ENCODE measurements at regions not wholly inside any gene's neighbourhood (a gene's known extent, or its start where the extent isn't known, plus 50 kb on each side); places are given as distances from the start of the nearest gene placed in this dataset.

DNA sequence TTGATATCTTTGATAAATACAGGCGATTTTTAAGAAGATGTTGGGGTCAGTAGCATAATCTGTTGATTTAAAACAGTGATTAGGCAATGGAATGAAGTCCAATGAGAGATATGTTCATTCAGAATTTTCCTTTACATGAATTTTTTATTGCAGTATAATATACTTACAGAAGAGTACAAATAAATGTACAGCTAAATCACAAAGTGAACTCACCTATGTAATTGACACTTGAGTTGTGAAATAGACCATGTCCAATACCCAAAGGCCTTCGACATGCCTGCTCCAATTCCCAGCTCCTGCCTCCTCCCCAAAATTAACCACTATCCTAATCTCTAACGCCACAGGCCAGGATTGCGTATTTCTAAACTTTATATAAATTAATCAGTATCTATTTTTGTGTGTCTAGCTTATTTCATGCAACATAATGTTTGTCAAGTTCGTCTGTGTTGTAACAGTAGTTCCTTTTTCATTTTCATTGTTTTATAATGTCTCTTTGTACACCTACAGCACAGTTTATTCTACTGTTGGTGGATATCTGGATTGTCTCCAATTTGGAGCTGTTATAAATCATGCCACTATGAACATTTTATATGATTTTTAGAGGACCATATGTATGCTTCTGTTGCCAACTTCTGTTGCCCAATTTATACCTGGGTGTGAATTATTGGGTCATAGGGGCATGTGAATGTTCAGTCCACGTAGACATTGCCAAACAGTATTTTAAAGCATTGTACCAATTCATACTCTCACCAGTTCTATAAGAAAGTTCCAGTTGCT, 208.3 kb downstream of the TLE1 start:
- no peak for DNase-seq

DNA sequence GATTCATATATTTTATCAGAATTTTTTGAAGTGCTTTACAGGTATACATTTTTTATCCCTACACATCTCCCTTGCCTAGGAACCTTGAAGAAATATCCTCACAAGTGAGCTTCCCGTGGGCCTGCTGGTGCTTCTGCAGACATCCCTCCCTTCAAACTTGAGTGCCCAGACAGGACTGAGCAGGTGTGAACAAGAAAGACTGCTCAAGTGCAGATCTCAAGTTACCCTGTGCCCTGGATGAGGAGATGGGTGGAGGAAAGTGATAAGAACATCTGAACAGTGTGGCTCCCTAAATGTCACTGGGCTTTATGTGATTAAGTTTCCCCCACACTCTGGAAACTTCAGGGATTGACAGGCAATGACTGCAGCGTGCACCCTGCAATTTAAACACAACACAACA, 209.8 kb downstream of the TLE1 start:
- no peak for DNase-seq

DNA sequence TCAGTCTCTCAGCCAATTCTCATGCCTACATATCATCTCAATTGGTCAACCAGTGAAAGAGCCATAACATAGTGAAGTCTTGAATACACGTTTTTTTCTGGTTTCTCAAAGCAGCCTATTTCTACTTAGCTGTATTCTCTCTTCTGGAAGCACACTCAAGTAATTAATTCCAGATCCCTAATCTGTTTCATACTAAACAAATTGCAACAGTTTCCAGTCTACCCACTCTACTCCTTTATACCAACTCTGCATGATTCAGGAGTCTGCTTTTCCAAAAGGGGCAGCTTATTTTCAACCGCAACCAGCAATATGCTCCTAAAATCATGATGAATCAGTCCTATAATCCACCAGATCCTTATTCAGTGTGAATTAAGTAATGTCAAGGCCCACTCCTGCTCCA, 211.7 kb downstream of the TLE1 start:
- DNase-seq = no peak

DNA sequence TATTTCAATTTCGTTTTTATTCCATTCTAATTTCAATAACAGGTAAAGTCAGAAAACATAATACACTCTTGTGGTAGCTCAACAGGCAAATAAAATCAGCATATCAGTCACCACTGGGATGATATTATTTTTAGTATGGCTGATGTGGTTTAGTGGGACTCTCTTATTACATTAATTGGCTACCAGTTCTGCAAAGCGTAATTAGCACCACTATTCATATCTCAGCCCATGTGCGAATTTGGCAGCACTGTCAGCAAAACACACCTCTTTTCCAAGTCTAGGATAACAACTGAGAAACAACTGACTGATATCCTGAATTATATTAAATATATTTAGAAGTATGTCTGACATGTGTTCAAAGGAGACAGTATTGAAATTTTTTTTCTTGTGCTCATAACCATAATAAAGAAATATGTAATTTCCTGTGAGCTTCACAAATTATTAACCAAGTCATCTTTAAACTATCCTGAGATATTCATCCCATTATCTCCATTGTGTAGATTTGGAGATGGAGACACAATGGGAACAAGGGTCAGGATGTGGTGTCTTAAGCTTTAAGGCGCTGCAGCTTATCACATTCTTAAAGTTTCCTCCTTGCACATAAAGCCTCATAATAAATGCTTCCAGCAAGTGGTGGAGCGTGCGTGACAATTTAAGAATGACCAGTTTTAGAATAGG, 212.4 kb downstream of the TLE1 start:
- DNase-seq = no peak

DNA sequence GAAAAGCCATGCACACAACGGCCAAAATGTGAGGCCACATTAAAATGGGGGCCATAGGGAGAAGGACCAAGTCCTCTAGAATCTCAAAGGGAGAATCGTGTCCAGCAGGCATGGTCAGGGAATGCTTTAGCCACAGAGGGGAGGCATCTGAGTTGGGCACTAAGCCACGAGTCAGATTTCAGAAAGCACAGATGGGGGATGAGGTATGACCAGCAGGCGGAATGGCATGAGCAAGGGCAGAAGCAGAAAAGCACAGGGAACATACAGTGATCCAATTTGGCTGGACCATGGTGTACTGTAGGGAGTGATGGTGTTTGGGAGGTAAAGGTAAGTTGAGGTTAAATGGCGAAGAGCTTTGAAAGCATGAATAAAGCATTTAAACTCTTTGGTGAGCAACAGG, 214.6 kb downstream of the TLE1 start:
- DNase-seq = no peak

DNA sequence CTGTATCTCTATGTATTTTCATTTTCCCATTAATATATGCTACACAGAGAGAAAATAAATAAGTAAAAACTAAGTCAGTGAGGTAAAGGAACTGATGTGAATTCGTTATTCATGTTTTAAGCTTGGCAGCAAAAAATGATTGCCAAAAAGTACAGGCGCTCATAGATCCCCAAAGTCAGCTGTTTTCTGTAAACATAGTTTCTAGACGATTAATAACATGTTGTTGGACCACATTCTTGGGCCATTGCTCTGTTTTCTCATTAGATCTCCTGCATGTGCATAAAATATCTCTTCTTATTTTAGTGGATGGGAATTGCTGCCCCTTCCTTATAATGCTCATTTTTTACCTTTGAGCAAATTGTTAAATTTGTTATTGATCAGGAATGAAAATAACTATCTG, 215.2 kb downstream of the TLE1 start:
- DNase-seq = no peak

DNA sequence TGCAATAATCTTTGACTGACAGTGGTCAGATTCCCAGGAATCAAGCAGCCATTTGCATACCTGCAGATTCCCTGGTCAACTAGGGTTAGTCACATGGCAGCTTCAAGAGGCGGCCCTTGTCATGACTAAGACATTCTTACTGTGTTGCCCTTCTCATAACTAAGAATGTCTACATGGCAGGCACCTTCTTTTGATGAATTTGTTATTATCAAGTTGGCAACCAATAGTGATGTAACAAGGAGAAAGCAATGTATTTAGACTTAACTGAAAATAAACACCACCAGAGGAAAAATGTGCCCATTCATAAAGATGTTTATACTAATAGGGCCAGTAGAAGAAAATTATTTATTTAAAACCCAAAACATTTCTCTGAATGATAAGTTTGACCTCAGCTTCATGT, 215.6 kb downstream of the TLE1 start:
- DNase-seq = no peak

DNA sequence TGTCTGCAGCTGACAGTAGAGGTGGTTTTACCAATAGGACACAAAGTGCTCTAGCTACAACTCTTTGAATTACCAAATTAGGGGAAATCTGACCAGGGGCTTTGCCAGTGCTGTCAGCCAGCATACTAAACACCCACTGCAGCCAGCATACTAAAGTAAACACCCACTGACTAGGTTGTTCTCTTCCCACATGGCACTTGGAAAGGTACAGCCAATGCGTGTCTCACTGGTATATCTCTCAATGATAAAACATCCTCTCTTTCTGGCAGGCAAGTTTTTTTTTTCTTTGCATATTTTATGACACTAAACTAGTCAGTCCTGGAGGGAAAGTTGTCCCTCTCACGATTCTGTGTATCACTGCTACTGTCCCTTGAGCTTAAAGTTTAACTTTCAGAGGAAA, 216.1 kb downstream of the TLE1 start:
- DNase-seq = no peak

DNA sequence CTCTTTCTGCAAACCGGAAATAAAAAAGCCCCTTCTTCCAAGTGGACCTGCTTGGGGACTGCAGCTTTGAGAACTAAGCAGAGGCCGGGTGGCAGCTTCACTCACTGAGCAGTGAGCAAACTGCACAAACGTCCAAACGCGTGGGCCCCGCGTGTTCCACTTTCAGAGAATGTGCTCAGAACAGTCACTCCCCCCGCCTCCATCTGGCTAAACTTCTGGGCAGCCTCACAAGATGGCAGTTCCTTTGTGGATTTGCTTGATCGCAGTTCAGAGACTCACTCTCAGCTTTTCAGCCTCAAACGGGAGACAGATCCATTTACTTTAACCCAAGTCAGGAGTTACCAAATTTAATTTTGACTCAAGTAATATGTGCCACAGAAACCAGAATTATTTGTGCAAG, 216.6 kb downstream of the TLE1 start:
- DNase-seq = no peak

DNA sequence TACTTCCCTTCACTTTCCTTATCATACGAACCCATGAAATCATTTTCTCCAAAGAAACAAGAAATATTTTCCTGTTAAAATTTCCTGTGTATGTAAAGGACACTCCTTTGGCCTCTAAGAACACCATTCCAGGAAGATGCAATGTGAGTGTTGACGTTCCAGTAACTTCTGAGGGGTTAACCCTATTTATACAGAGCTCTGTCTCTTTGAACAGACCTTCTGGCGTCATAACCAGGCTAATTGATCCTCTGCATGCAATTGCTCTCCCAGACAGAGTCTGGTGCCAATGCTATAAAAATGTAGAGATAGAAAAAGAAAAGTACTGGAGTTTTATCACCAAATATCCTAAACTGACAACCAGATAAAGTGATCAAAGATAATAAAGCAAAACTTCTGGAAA, 218.5 kb downstream of the TLE1 start:
- no peak for DNase-seq

DNA sequence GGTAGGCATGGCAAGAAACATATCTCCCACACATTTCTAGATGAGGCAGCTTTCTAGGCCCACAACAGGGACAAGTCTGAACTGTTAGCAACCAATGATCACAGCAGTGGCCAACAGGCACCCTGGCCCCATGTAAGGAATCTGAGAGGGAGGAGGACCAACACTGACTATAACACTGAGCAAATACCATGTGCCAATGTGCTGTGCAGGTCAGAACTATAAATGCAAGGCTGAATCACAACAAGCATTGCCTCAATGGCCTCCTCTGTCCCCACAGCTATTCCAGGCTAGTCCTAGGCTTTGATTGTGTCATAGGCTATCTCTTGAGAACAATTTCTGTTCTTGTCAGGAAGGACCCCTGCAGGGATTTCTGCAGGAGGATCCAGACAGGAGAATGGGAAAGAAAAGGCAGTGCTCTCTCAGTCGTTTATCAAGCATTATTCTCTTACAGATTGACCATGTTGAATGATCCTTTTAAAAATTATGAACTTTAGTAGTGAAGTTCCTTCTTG, 221.2 kb downstream of the TLE1 start:
- no peak for DNase-seq

DNA sequence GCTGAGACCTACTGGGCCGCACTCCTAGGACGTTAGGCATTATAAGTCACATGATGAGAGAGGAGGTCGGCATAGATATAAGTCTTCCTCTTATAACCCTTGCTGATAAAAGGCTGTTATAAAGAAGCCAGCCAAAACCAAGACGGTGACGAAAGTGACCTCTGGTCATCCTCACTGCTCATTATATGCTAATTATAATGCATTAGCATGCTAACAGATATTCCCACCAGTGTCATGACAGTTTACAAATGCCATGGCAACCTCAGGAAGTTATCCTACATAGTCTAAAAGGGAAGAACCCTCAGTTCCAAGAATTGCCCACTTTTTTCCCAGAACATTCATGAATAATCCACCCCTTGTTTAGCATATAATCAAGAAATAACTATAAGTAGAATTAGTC, 222.4 kb downstream of the TLE1 start:
- no peak for DNase-seq

DNA sequence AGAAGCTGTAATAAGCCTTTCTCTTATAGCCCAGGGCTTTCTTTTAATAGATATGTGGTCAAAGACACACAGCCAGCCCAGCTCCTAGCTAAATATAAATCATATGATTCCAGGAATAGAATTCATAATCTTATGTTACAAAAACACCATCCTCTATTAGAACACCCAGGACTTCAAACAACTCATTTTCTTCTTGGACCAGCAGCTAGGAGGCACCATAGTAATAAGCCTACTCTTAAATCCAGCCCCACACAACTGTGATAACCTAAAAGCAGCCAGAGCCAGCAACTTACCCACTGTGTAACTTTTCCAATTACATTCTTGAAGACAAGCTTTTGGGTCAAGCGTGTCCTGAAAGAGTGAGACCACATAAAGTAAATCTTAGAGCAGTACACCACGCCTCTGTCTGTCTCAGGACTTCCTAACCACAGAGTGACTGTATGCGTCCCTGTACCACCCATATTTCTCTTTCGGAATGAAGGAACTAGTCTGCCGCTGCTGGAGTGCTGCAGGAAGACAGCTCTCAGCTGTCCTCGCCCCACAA, 223.8 kb downstream of the TLE1 start:
- no peak for DNase-seq

DNA sequence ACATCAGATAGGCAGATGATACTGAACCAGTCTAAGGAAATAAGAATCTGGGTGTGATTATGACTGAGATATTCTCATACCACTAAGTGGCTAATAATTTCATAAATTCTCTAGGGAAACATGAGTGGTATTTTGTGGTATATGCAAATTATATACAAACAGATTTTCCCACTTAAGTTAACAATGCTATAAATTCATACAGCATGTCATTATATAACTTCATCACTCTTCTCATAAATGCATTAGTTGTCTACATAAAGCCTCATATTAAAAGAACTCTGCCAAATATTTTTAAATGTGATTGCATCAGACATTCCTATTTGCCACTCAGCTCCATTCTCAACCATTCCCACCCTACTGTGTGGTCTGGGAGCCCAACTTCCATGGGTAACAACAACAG, 226.5 kb downstream of the TLE1 start:
- no peak for DNase-seq

DNA sequence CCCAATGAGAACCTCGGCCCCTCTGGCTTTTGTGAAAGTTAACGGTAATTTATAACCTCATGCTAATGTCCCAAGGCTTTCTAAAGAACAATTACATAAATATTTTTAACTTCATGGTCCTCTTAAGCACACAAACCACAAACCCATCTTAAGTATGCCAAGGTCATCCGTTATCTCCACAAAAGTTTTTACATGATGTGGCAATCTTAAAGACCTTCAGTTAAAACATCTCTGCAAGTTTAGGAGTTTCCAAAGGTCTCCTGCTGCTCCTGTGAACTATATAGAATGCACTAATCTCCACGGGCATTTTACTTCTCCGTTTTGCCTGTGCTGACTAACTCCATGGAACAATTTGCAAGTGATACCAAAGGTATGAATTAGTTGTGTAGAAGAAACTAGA, 228.2 kb downstream of the TLE1 start:
- no peak for DNase-seq

DNA sequence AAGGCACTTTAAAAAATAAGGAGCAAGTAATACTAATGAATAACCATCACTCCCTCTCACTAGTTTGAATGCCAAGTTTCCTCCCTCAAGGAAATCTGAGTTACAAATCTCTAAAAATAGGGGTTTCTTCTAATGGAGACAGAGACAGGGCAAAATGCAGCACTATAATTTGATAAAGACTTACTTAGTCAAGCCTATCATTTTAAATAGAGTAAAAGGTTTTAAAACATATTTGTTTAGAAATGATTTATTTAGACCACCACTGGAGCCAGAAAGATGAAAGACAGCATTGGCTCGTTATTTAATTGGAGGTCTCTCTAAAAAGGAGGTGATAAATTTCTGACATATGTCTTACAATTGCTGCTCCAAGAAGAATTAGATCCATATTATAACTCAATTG, 228.7 kb downstream of the TLE1 start:
- no peak for DNase-seq

DNA sequence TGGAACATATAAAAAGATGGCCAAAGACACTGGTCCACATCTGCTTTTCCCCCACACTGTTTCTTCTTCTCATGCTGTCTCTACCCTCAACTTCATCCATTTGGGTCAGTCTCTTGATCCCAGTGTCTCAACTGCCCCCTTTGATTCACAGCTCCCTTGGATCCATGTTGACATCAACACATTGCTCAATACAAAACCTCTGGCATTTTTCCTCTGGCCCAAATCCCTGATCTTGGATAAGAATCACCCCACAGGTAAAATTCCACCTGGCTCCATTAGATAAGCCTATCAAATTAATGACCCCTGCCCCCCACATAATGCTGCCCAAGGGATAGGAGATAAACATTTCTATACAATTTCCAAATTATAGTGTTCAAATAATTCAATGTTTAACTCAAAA, 229.8 kb downstream of the TLE1 start:
- DNase-seq = no peak

DNA sequence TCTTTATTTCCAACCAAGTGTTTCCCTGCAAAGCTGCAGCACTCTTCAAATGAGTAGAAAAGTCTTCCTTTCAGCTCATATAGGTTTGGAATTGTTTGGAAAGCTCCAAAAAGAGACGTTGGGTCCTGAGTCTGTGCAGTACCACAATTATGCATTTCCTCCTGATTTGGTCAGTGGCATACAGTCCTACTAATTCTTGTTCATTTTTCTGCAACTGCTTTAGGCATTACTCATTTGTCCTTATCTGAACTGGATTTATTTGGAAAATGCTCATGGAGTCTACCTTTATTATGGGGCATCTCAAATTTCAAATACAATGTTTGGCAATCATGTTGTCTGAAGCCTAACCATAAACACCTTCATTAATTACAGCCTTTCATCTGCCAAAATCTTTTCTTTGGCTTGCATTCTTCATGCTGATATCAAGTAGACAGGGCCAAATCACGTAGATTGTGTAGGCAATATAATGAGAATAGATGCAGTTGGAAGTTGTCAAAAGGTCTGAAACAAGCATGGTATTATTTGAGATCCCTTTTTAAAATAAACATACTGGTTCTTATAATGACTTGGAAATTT, 232.8 kb downstream of the TLE1 start:
- DNase-seq = no peak

DNA sequence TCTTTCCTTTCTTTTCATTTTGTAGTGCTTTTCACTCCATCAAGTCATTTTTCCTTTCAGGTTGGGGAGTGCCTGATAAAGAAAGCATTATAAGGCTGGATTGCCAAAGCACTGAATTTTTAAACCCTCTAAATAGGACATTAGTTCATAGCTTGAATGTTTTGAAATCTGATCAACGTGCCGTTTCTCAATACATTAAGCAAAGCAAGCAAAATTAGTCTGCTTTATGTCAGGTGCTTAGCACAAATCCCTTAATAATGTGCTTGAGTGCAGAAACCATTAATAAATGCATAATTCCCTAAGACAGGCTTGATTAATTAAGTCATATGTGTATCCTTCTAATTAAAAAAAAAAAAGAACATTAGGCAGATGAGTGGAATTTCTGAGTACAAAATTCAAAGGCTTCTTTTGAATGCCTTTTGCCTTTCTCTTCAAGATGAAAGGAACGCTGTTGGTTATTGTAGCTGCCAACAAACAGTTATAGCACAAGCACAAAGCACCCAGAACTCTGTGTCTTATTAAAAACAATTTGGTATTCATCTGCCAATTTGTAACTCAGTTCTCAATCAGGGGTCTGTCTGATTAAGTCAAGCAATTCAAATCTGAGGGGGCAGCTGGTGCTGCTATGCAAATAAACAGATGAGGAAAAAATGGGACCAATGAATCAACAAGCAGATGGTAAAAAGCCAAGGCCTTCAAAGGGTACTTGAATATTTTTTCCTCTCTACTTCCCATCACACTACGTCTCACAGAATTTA, 233.7 kb downstream of the TLE1 start:
- DNase-seq = no peak

DNA sequence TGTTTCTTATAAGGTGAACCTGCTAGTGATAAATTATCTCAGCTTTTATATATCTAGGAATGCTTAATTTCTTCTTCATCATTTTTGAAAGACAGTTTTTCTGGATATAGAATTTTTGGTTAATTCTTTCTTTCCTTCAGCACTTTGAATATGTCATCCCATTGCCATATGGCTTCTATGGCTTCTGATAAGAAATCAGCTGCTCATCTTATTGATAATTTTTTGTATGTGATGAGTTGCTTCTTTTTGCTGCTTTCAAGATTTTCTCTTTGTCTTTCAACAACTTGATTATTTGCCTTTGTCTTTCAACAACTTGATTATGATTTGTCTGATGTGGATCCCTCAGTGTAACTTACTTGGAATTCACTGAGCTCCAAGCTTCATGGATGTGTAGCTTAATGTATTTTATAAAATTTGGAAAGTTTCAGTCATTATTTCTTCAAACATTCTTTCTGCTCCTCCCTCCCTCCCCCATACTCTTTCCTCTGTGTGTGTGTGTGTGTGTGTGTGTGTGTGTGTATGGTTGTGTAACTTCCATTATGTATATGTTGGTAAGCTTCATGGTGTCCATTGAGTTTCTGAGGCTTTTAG, 243.9 kb downstream of the TLE1 start:
- DNase-seq = no peak

DNA sequence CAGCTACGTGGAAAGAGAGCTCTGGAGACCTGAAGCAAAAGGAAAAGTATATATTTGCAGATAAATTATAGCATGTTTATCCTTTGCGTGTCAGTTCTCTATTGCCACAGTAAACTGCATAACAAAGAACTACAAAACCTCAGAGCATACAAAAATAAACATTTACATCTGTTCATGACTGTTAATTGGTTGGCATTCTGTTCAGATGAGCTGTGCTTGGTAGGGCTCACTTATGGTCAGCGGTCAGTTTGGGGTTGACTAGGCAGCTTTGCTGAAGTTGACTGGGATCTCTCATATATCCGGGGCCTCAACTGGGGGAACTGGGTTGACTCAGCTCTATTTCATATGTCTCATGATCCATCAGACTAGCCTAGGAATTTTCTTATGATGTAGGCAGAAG, 257.7 kb downstream of the TLE1 start:
- no peak for DNase-seq

DNA sequence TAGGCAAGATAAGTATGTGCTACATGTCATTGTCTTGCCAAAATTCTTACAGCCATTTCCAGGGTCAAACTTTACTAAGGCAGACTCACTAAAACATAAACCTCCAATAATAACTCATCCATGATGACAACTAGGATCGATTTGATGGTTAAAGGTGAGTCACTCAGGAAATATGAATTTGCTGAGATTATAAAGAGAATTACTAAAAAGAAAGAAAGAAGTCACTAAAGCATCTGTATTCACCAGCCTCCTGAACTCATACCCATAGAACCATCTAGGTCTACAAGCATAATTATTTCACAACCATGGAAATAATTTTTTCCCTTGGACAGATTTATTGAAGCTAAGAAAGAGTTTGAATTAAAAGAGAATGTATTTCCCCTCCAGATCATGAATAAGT, 258.6 kb downstream of the TLE1 start:
- DNase-seq = no peak

DNA sequence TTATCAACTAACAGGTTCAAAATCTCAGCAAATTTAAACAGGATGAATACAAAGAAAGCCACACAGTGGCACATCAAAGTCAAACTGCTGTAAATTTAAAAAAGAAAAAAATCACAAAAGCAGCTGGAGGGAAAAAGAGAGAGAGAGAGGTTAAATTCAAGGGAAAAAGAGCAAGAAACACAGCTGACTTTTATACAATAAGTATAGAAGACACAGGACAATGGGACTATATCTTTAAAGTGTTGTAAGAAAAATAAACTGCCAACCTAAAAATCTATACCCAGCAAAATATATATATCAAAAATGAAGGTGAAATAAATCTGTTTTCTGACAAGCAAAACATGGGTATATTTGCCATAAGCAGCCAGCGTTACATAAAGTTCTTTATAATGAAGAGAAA, 261.5 kb downstream of the TLE1 start:
- DNase-seq = no peak
